ENCODE measurements at regions not wholly inside any gene's neighbourhood (a gene's known extent, or its start where the extent isn't known, plus 50 kb on each side); places are given as distances from the start of the nearest gene placed in this dataset.

DNA sequence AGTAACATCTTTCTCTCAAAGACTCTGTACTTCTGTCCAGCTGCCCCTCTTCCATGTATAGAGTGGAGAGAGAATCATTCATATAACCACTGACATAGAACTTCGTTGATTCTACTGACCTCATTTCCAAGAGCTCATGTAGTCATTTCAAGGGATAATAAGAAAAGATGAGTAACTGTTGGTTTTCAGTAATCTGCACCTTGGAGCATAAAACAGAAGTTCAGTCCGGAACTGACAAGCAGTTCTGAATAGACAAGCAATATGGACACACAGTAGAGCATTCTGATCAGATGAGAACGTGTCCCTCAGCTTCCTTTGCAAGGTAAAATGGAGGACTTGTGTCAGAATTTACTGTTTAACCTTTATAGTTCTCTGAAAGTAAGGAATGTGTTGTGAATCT lies 847.1 kb downstream of the REEP3 start:
- Histone ChIP-seq H3K4me1 (no peaks in the 10 kb centered on the region), H3K36me3 (no peaks in the 10 kb centered on the region), H3K4me3 (no peak overlapping the region), H3K27me3 (no peaks in the 10 kb centered on the region), H3K27ac (no peak overlapping the region), H3K9me3 (no peaks in the 10 kb centered on the region)
- WGBS = 67% methylated on average over 3 of the region's 3 CpGs
- TF ChIP-seq POLR2AphosphoS5 (IDR thresholded peaks at IDR 0.05) (no peak), POLR2A (IDR thresholded peaks at IDR 0.05) (no peak), EP300 (IDR thresholded peaks at IDR 0.05) (no peak)
- TF ChIP-seq, protein P1, sequence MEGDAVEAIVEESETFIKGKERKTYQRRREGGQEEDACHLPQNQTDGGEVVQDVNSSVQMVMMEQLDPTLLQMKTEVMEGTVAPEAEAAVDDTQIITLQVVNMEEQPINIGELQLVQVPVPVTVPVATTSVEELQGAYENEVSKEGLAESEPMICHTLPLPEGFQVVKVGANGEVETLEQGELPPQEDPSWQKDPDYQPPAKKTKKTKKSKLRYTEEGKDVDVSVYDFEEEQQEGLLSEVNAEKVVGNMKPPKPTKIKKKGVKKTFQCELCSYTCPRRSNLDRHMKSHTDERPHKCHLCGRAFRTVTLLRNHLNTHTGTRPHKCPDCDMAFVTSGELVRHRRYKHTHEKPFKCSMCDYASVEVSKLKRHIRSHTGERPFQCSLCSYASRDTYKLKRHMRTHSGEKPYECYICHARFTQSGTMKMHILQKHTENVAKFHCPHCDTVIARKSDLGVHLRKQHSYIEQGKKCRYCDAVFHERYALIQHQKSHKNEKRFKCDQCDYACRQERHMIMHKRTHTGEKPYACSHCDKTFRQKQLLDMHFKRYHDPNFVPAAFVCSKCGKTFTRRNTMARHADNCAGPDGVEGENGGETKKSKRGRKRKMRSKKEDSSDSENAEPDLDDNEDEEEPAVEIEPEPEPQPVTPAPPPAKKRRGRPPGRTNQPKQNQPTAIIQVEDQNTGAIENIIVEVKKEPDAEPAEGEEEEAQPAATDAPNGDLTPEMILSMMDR (IDR thresholded peaks at IDR 0.05) = no peak
- no peak for DNase-seq (ENCODE audit: low spot score in 2 of 2)

DNA sequence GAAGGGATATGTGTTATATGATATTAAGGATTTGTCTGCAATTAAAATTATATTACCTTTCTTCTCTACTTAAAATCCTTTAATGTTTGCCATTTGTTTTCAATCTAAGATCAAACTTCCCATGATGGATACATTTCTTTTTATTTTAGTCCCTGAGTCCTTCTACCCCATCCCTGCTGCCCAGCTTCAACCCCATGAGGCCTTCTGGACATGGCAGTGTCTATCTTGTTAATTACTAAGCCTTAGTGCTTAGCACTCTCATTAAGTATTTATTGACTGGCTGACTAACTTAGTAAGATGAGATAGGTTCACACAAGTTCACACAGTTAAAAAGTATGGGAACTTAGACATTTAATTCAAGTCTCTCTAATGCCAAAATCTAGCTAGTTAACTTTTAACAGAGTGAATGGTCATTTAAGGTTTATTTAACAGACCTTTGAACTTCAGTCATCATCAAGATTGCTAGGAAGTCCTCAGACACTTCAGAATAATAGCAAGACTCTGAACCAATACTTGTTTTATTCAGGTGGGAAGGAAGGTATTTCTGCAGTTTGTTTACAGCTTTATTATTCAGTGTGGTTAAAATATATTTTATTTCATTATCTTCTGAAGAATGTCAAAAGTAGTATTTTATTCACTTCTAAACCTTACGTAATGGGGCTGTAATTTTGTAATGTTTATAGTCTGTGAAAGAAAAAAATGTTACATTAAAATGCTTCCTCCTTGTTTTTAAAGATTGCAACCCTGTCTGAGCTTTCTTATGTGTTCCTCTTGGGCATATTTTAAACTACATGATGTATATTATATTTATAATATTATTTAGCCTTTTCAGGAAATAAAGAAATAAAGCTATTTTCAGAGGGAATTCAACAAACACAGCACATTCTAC lies 848.9 kb downstream of the REEP3 start:
- Histone ChIP-seq H3K4me1 (no peaks in the 10 kb centered on the region), H3K27me3 (no peaks in the 10 kb centered on the region), H3K9me3 (no peaks in the 10 kb centered on the region), H3K27ac (no peak overlapping the region), H3K36me3 (no peaks in the 10 kb centered on the region), H3K4me3 (no peak overlapping the region)
- TF ChIP-seq, protein P1 (IDR thresholded peaks at IDR 0.05) = no peak
- TF ChIP-seq POLR2AphosphoS5 (IDR thresholded peaks at IDR 0.05) = no peak
- 70% methylated on average over 1 of the region's 1 CpG for WGBS
- no peak for DNase-seq (ENCODE audit: low spot score in 2 of 2)

DNA sequence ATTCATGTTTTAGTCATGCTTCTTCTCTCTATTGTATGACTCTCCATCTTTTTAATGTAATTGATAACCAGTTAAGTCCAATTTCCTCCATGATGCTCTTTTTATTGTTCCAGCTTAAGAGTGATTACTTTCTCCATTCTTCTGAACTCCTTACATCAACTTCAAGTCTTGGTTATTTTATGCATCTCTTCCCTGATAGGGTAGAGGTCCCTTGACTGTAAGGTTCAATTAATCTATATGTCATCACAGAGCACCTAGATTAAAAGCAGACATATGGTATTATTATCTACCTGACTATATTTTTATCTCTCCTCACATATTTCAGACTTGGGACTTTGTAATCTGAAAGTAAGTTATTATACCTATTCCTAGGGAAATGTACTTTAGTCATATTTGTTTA lies 853.1 kb downstream of the REEP3 start:
- TF ChIP-seq POLR2AphosphoS5 (IDR thresholded peaks at IDR 0.05) (no peak), EP300 (IDR thresholded peaks at IDR 0.05) (no peak), POLR2A (IDR thresholded peaks at IDR 0.05) (no peak)
- TF ChIP-seq, protein P1 (IDR thresholded peaks at IDR 0.05) = no peak
- H3K4me1 ChIP-seq = no peaks in the 10 kb centered on the region
- H3K9me3 ChIP-seq = no peaks in the 10 kb centered on the region
- H3K27ac ChIP-seq = no peak overlapping the region
- no peaks in the 10 kb centered on the region for H3K36me3 ChIP-seq
- no peak overlapping the region for H3K4me3 ChIP-seq
- H3K27me3 ChIP-seq = no peaks in the 10 kb centered on the region
- no peak for DNase-seq (ENCODE audit: low spot score in 2 of 2)

DNA sequence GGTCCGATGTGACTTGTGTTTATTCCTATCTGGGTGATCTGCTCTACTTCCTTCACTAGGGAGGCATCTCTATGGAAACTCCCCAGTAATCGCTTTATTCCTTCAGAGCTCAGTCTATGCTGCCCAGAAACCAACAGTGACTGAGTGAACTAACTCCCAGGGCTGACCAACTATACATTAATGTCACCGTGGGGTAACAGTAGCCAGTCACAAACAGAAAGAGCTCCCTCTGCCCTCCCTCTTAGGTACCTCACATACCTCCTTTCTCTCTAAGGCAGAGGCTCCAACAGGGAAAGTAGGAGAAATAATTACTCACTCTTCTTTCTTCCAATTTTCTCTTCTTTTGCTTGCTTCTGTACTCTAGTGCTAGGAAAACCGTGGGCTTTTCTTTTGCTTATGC lies 855.0 kb downstream of the REEP3 start:
- H3K36me3 ChIP-seq = no peaks in the 10 kb centered on the region
- no peaks in the 10 kb centered on the region for H3K4me1 ChIP-seq
- no peaks in the 10 kb centered on the region for H3K27me3 ChIP-seq
- H3K9me3 ChIP-seq = no peaks in the 10 kb centered on the region
- DNase-seq (ENCODE audit: low spot score in 2 of 2) = no peak
- 60% methylated on average over 4 of the region's 4 CpGs for WGBS
- H3K4me3 ChIP-seq = no peak overlapping the region
- TF ChIP-seq, protein P1 (IDR thresholded peaks at IDR 0.05) = no peak
- TF ChIP-seq EP300 (IDR thresholded peaks at IDR 0.05) (no peak), POLR2A (IDR thresholded peaks at IDR 0.05) (no peak), POLR2AphosphoS5 (IDR thresholded peaks at IDR 0.05) (no peak)
- no peak overlapping the region for H3K27ac ChIP-seq

DNA sequence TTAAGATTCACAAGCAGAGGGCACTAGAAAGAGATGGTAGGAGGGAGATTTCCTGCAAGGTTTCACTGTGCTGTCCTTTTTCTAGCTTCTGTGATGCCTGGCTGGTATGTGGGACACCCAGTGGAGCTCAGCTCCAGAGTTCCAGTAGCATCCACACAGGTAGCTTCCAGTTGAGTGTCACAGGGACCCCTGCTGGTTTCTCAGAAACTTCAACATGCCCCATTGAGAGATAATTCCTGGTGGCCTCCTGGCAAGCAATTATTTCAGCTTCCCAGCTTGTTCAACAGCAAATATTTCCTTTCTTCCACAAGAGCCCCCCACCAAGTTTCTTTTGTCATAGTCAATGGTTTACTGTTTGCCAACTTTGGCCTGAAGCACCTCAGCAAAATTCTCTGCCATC lies 858.7 kb downstream of the REEP3 start:
- no peaks in the 10 kb centered on the region for H3K9me3 ChIP-seq
- no peak for DNase-seq (ENCODE audit: low spot score in 2 of 2)
- no peaks in the 10 kb centered on the region for H3K36me3 ChIP-seq
- H3K27me3 ChIP-seq = no peaks in the 10 kb centered on the region
- no peak overlapping the region for H3K27ac ChIP-seq
- no peaks in the 10 kb centered on the region for H3K4me1 ChIP-seq
- TF ChIP-seq POLR2A (IDR thresholded peaks at IDR 0.05) (no peak), EP300 (IDR thresholded peaks at IDR 0.05) (no peak), POLR2AphosphoS5 (IDR thresholded peaks at IDR 0.05) (no peak)
- TF ChIP-seq, protein P1 (IDR thresholded peaks at IDR 0.05) = no peak
- no peak overlapping the region for H3K4me3 ChIP-seq
